GM18858 (cell line): ENCODE measurements at regions not wholly inside any gene's neighbourhood (a gene's known extent, or its start where the extent isn't known, plus 50 kb on each side); places are given as distances from the start of the nearest gene placed in this dataset.
A peak's percentile ranks its signal among the peaks of the same experiment; 100 is the strongest.

ENCODE experiments used
- ATAC-seq: cut with Tn5 transposase; IDR thresholded peaks from one replicate; pipeline ENCODE4 v1.9.1; 2021; ENCODE audit not compliant: unreplicated experiment

DNA sequence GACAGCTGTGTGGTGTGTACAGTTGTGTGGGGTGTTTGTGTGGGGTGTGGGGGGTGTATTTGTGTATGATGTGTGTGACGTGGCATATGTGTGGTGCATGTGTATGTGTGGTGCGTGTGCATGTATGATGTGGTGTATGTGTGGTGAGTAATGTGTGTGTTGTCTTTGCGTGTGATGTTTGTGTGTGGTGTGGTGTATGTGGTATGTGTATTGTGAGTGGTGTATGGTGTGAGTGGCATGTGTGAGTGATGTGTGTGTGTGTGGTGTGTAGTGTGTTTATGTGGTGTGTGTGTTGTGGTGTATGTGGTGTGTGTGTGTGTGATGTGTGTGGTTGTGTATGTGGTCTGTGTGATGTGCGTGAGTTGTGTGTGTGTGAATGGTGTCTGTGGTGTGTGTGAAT, 191.1 kb downstream of the MELK start:
- ATAC-seq = no peak

DNA sequence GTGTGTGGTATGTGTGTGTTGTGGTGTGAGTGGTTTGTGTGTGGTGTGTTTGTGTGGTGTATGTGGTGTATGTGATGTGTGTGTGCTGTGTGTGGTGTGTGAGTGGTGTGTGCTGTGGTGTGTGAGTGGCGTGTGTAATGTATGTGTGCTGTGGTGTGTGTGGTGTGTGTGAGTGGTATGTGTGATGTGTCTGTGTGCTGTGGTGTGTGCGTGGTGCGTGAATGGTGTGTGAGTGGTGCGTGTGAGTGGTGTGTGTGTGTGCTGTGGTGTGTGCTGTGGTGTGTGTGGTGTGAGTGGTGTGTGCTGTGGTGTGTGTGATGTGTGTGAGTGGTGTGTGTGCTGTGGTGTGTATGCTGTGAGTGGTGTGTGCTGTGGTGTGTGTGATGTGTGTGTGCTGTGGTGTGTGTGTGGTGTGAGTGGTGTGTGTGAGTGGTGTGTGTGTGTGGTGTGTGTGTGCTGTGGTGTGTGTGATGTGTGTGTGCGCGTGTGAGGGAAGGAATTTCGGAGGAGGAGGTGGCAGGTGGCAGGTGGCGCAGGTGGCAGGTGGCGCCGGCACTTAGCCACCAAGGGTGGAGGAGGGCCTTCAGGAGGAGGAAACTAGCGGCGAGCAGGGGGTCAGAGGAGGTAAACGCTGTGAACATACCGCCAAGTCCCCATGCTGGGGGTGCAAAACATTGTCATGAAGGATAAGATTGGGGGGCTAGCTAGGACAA, 191.8 kb downstream of the MELK start:
- ATAC-seq = no peak

DNA sequence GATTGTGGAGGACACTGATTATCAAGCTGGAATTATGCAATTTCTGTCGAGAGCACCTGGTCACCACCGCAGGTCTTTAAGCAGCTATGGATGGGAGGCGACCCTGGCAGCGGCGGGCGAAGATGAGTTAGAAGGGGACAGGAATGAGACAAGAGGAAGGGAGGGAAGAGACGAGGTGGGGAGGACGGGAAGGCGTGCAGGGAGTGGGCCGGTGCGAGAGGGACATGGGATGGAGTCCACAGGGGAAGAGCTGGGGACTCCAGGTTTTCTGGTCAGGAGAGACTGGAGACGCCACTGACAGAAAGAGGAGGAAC, 192.3 kb downstream of the MELK start:
- ATAC-seq = no peak

DNA sequence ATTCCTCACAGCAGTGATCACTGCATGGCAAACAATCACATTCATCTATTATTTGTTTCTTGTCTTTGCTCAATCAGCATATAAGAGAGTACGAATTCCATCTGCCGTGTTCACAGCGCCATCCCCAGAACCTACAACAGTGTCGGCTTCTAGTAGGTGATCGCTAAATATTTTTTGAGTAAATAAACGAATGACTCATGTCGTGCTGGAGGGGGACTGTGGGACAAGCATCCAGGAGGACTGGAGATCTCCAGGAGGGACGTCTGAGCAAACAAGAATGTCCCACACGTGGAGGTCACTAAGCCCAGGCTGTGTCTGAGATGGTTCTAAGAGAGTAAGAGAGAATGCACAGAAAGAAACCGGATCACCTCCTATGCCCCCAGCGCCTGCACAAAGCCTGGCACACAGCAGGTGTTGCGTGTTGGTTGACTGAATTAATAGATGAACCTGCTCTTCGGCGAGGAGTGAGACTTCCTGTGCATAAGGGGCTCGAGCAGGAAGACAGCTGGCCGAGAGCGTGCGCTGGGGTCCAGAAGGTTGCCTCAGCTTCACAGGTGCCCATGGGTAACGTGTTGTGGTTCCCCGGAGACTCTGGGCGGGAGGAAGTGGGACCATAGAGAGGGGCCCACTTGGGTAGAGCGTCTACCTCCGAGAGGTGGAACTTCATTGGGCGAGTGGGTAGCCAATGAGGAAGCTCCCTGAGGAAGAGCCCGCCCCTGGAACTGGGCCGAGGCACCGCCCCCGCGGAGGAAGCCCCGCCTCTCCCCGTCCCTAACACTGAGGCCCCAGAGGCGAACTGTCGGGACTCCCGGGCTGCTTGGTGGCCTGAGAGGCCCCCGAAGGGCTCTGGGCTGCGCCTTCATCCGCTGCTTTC, 193.0 kb downstream of the MELK start:
- ATAC-seq = peak; percentile 99

DNA sequence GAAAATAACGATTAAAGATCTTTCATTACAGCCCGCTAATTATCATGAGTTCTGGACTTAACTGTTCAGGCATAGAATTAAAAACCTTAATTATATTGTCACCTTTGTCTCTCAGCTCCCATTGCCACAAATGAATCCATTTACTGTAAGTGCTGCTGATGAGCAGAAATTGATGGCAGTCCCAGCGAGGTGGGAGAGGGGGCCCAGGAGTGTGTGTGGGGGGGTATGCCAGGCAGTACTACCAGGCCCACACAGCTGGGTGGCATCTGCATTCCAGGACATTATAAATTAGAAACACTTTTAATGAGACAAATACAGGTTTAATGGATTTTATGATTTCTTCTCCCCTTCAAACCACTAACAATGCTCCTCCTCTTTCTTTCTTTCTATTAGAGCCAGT, 196.0 kb downstream of the MELK start:
- no peak for ATAC-seq

DNA sequence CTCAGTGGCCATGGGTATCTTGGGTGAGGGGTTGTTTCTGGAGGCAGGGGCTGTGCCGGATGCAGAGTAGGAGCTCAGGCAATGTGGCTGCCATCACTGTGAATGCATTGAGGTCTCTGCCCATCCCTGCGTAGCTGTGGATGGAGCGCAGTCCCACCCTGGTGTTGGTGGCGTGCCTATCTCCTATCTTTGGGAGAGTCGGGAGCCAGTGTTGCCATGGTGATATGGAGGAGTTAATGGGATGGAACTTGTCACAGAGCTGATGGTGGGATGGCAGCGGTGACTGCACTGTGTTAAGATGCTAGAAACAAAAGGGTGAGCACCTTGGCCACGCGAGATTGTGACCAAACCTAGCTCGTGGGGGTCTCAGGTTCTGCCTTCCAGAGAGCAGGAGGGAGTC, 197.3 kb downstream of the MELK start:
- ATAC-seq = no peak

DNA sequence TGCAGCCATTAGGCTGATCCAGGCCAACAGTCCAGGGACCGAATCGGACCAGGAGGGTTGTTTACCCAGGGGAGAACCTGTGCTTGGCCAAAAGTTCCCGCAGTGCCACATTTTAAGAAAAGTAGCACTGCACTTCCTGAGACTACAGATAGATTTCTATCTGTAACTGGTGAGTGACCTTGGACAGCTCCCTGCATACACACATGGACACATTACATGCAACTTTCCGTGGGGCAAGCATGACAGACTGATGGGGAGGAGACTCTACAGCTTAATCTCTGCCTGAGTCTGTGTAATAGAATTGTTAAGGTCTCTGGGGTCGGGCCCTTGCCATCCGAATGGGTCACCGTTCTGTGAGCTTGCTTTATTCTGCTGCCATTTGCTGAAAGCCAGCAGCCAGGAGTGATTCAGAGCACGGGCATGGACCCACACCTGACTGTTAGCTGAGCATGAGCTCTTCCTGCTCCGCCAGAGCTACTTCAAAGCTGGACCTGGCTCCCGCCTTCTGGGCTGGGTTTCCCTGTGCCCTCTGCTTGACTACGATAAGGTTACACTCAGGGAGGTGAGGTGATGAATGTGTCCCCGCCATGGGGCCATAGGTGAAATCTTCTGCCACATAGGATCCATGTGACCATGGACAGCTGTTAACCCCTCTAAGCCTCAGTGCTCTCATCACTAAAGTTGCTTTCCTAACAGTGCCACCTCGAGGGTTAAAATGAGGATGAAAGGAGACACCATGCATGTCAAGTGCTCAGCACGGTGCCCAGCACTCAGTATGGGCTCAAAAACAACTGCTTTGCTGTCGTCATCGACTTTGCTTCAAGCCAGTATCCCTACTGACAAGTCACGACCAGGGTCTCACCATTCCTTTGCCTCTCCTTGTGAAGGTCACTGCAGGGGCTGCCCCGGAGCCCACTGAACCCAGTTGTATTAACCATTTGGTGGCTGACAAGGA, 200.0 kb downstream of the MELK start:
- no peak for ATAC-seq

DNA sequence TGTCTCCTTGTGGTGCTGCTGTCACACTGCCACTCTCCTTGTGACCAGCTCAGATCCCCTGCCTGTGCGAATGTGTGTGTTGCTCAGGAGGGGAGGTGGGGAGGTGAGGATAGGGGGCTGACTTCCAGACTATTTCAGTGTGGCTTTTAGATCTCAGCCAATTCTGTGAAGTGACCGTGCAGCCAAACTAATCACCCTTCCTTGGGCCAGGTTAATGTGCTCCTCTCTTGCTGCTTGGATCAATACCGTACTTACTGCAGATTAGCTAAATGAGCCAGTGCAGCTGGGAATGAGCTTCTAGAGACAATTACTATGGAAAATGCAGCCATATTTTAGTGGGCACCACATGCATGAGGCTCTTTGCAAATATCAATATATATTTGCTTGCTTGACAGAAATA, 206.0 kb downstream of the MELK start:
- ATAC-seq = no peak

DNA sequence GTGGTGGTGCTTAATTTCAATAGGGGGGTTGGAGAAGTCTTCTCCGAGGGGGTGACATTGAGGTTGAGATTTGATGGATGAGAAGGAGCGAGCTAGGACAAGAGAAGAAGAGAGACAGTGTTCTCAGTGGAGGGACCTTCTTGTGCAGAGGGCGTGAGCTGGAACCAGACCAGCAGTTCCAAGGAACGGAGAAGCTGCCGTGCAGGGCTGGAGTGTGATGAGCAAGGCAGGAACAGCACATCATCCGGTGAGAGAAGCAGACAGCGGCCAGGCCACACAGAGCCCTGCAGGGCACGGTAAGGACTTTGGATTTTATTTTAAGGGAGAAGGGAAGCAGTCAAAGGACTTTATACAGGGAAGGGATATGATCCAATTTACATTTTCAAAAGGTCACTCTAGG, 206.9 kb downstream of the MELK start:
- ATAC-seq = no peak

DNA sequence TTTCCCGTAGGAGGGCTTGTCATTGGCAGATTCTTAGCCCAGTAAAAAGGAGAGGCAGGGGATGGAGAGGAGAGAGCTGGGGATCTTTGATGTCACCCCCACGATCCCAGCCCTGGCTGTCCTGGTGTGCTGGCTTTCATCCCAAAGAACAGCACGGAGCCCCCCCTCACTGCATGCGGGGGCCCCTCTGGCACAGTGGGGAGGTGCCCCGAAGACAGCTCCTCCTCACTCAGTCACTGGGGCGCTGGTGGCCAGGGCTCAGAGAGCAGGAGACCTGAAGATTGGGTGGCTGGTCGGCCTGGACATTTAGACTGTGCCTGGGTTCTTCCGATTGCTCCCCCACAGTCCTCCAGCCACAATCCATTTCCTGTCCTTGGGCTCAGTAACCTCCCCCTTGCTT, 207.5 kb downstream of the MELK start:
- no peak for ATAC-seq

DNA sequence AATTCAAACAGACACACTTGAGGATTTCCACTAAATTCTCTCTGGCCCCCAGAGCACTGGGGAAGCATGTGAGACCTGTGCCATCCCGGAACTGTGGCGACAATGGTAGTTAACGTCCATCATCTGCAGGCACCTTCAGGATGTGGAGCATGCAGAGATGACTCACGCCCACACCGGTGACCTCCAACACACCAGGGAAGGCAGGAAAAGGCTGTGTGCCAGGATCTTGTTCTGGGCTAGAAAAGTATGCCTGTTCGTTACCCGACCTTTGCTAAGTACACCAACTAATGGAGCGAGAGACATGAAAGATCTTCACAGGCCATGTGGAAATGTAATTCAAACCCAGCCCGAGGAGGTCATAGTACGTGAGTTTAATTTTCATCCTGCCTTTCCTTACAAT, 208.8 kb downstream of the MELK start:
- ATAC-seq = no peak
